Esophagus (tissue), 2 donors: ENCODE measurements at regions not wholly inside any gene's neighbourhood (a gene's known extent, or its start where the extent isn't known, plus 50 kb on each side); places are given as distances from the start of the nearest gene placed in this dataset.
A peak's percentile ranks its signal among the peaks of the same experiment; 100 is the strongest.
"Not testable (repeated sequence)": the region's sequence is repeated elsewhere in the genome, so short reads cannot be mapped to it uniquely, and the experiment has no call there.

Experiments
- H3K27ac ChIP-seq, 2 donors: one replicate each; pipeline ENCODE4 v1.5.1; 2013; ENCODE audit warnings: low read depth in 2 of 2, mild to moderate bottlenecking in 2 of 2, inconsistent platforms in 1 of 2, low read length in 1 of 2, moderate library complexity in 1 of 2
- H3K27me3 ChIP-seq, 2 donors: one replicate each; pipeline ENCODE4 v1.6.1; 2013; ENCODE audit warnings: low read length in 2 of 2, control low read depth in 1 of 2, mild to moderate bottlenecking in 1 of 2; ENCODE audit not compliant: insufficient read depth in 2 of 2, control insufficient read depth in 1 of 2
- H3K36me3 ChIP-seq, 2 donors: one replicate each; pipeline ENCODE4 v1.6.1; 2013; ENCODE audit warnings: low read length in 1 of 2; ENCODE audit not compliant: control insufficient read depth in 2 of 2, insufficient read depth in 2 of 2
- H3K4me1 ChIP-seq, 2 donors: one replicate each; pipeline ENCODE4 v1.6.1; 2013; ENCODE audit warnings: low read length in 1 of 2; ENCODE audit not compliant: control insufficient read depth in 2 of 2, insufficient read depth in 2 of 2
- H3K4me3 ChIP-seq, 2 donors: one replicate each; pipeline ENCODE4 v1.5.1; 2013; ENCODE audit warnings: low read length in 2 of 2, mild to moderate bottlenecking in 2 of 2, low read depth in 1 of 2, moderate library complexity in 1 of 2
- H3K9me3 ChIP-seq, 2 donors: one replicate each; pipeline ENCODE4 v1.6.1; 2013; ENCODE audit warnings: mild to moderate bottlenecking in 2 of 2, low read depth in 1 of 2, low read length in 1 of 2, moderate library complexity in 1 of 2; ENCODE audit not compliant: control insufficient read depth in 2 of 2, insufficient read depth in 1 of 2
- WGBS, 2 donors: extraction: QIAGEN DNeasy Blood & Tissue Kit; methylation state at CpG; one replicate each; pipeline ENCODE4 v1.1.7; 2013; 5-methylcytosine and 5-hydroxymethylcytosine counted together
- donor health status: healthy with polysubstance abuse.
- donor health status: Bipolar disorder and iron deficiency.

- peaks cover 0 to 2% of the 10 kb centered on the region in 2 donors for H3K9me3 ChIP-seq
- no peak overlapping the region for H3K27ac ChIP-seq
- H3K36me3 ChIP-seq: no peaks in the 10 kb centered on the region
- no peak overlapping the region for H3K4me3 ChIP-seq
- 59 to 79% methylated on average over 1 of the region's 1 CpG for WGBS, 2 donors
- H3K4me1 ChIP-seq: no peaks in the 10 kb centered on the region
- H3K27me3 ChIP-seq: no peaks in the 10 kb centered on the region
These were observed 96.5 kb downstream of the OTUD1 start for GRCh38 chr10:23535381-23535780.

- Histone ChIP-seq H3K27ac (no peak overlapping the region), H3K27me3 (no peaks in the 10 kb centered on the region)
- WGBS, 2 donors: 78 to 91% methylated on average over 3 of the region's 3 CpGs
These were observed 100.1 kb downstream of the OTUD1 start for GRCh38 chr10:23538968-23539367.

GRCh38 chr10:23540401-23541030 lies 101.6 kb downstream of the OTUD1 start:
- peaks cover 0 to 2% of the 10 kb centered on the region in 2 donors for H3K9me3 ChIP-seq
- no peak overlapping the region for H3K4me3 ChIP-seq
- H3K27ac ChIP-seq: no peak overlapping the region
- H3K27me3 ChIP-seq: no peaks in the 10 kb centered on the region
- no peaks in the 10 kb centered on the region for H3K4me1 ChIP-seq
- WGBS, 2 donors: 9 to 16% methylated on average over 2 of the region's 2 CpGs
- H3K36me3 ChIP-seq: no peaks in the 10 kb centered on the region

More at GRCh38 chr10:23538968-23539367, 100.1 kb downstream of the OTUD1 start:
- Histone ChIP-seq H3K4me3 (no peak overlapping the region), H3K36me3 (no peaks in the 10 kb centered on the region), H3K9me3 (peaks cover 0 to 2% of the 10 kb centered on the region in 2 donors), H3K4me1 (no peaks in the 10 kb centered on the region)

- H3K27me3 ChIP-seq: no peaks in the 10 kb centered on the region
- H3K27ac ChIP-seq: no peak overlapping the region
- 81 to 85% methylated on average over 9 of the region's 9 CpGs for WGBS, 2 donors
- no peaks in the 10 kb centered on the region for H3K9me3 ChIP-seq
- H3K4me3 ChIP-seq: no peak overlapping the region
- H3K36me3 ChIP-seq: no peaks in the 10 kb centered on the region
- no peaks in the 10 kb centered on the region for H3K4me1 ChIP-seq
These were observed 105.0 kb downstream of the OTUD1 start for GRCh38 chr10:23543691-23544380.

- H3K9me3 ChIP-seq, H3K4me1 ChIP-seq, H3K27ac ChIP-seq, H3K36me3 ChIP-seq, H3K27me3 ChIP-seq, H3K4me3 ChIP-seq: not testable (repeated sequence)
- 89% methylated on average over 2 of the region's 2 CpGs for WGBS, 2 donors
These were observed 107.0 kb downstream of the OTUD1 start for GRCh38 chr10:23545866-23546265.

GRCh38 chr10:23556727-23557440 lies 118.0 kb downstream of the OTUD1 start:
- Histone ChIP-seq H3K4me3 (no peak overlapping the region), H3K4me1 (no peaks in the 10 kb centered on the region), H3K9me3 (peaks cover 0 to 2% of the 10 kb centered on the region in 2 donors), H3K27me3 (no peaks in the 10 kb centered on the region), H3K27ac (no peak overlapping the region), H3K36me3 (no peaks in the 10 kb centered on the region)
- 68 to 74% methylated on average over 5 of the region's 5 CpGs for WGBS, 2 donors

GRCh38 chr10:23557777-23558176 lies 118.9 kb downstream of the OTUD1 start:
- H3K9me3 ChIP-seq: peaks cover 0 to 2% of the 10 kb centered on the region in 2 donors
- 74 to 80% methylated on average over 4 of the region's 4 CpGs for WGBS, 2 donors
- H3K4me3 ChIP-seq: no peak overlapping the region
- H3K27ac ChIP-seq: no peak overlapping the region
- no peaks in the 10 kb centered on the region for H3K4me1 ChIP-seq
- H3K36me3 ChIP-seq: no peaks in the 10 kb centered on the region
- H3K27me3 ChIP-seq: no peaks in the 10 kb centered on the region

GRCh38 chr10:23558361-23558799 lies 119.5 kb downstream of the OTUD1 start:
- H3K36me3 ChIP-seq: no peaks in the 10 kb centered on the region
- no peaks in the 10 kb centered on the region for H3K4me1 ChIP-seq
- WGBS, 2 donors: 30 to 32% methylated on average over 6 of the region's 6 CpGs
- peaks cover 0 to 2% of the 10 kb centered on the region in 2 donors for H3K9me3 ChIP-seq
- no peaks in the 10 kb centered on the region for H3K27me3 ChIP-seq
- no peak overlapping the region for H3K4me3 ChIP-seq
- H3K27ac ChIP-seq: peak overlapping the region in 1 of 2 donors; percentile 10

- Histone ChIP-seq H3K27me3 (no peaks in the 10 kb centered on the region), H3K9me3 (peaks cover 3% of the 10 kb centered on the region in 2 donors), H3K36me3 (no peaks in the 10 kb centered on the region), H3K4me1 (no peaks in the 10 kb centered on the region), H3K27ac (no peak overlapping the region), H3K4me3 (no peak overlapping the region)
- WGBS, 2 donors: 20 to 33% methylated on average over 3 of the region's 3 CpGs
These were observed 130.1 kb downstream of the OTUD1 start for GRCh38 chr10:23568996-23569395.
